Activated naive CD8-positive, alpha-beta T cell (primary cell): ENCODE measurements at regions not wholly inside any gene's neighbourhood (a gene's known extent, or its start where the extent isn't known, plus 50 kb on each side); places are given as distances from the start of the nearest gene placed in this dataset.
"Not testable (repeated sequence)": the region's sequence is repeated elsewhere in the genome, so short reads cannot be mapped to it uniquely, and the experiment has no call there.

ENCODE experiments used
- H3K27ac Mint-ChIP-seq: one replicate; pipeline ENCODE4 v1.8.0; 2021; ENCODE audit warnings: mixed read lengths
- H3K27me3 Mint-ChIP-seq: one replicate; pipeline ENCODE4 v1.8.0; 2021; ENCODE audit warnings: mixed read lengths
- H3K36me3 Mint-ChIP-seq: one replicate; pipeline ENCODE4 v1.8.0; 2021; ENCODE audit warnings: mixed read lengths
- H3K4me1 Mint-ChIP-seq: one replicate; pipeline ENCODE4 v1.8.0; 2021; ENCODE audit warnings: low read depth, mixed read lengths
- H3K4me3 Mint-ChIP-seq: one replicate; pipeline ENCODE4 v1.8.0; 2021; ENCODE audit warnings: mild to moderate bottlenecking, mixed read lengths
- H3K9me3 Mint-ChIP-seq: one replicate; pipeline ENCODE4 v1.8.0; 2021; ENCODE audit warnings: low read depth, mixed read lengths

DNA sequence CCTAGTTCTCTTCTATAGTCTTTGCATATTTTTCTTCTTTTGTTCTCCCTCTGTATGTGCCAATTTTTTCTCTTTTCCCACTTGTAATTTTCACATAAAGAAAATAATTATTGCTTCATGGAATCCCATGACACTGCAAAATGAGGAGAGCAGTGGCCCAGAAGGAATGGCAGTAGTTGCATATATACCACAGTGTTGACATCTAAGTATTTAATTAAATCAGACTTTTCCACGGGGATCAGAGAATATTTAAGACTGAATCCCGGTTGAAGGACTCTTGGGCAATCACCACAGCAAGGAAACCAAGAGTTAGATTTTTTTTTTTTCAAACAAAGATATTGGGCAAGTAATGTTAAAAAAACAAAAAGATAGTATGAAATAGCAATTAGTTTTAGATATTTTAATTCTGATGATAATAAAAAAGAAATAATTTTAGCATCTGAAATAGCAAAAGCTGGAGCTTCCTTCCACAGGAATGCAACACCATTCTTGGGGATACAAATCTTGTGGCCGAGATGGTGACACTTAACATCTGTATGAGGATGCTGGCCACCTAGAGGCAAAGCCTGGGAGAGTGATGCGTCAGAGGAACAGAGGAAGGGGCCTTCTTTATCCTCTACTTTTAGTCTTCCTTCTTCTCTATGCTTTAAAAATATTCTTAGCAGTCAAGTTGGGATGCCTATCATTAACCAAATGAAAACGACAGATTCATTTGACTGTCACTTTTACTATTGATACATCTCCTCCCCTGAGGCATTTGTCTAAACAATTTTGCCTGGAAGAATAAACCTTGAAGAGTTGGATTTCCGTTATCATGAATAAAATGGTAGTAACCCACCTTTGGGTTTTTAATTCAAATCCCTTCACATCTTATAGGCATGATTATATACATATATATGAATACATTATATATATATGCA, 356.2 kb downstream of the GJA1 start:
- H3K4me3 Mint-ChIP-seq = no peak overlapping the region
- no peaks in the 10 kb centered on the region for H3K27me3 Mint-ChIP-seq
- H3K36me3 Mint-ChIP-seq = no peaks in the 10 kb centered on the region
- peaks cover 3% of the 10 kb centered on the region for H3K9me3 Mint-ChIP-seq
- H3K27ac Mint-ChIP-seq = no peak overlapping the region
- no peaks in the 10 kb centered on the region for H3K4me1 Mint-ChIP-seq

DNA sequence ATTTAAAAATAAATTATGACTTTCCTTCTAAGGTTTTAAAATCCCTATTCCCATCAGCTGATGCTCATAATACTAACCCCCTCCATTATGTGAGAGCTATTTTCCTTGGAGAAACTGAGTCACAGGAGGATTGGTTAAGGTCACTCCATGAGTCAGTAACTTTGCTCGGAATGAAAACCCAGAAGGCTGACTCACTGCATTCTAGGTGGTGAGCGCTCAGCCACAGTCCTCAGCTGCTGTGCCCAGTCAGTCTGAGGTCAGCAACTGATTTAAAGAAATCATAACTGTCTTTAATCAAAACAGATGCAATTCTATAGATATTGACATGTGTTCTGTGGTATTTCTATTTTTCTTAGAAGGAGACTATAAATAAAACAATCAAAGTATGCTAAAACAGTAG, 359.2 kb downstream of the GJA1 start:
- H3K4me3 Mint-ChIP-seq = no peak overlapping the region
- peaks cover 8% of the 10 kb centered on the region for H3K9me3 Mint-ChIP-seq
- no peaks in the 10 kb centered on the region for H3K27me3 Mint-ChIP-seq
- H3K27ac Mint-ChIP-seq = no peak overlapping the region
- H3K36me3 Mint-ChIP-seq = peaks cover 2% of the 10 kb centered on the region
- H3K4me1 Mint-ChIP-seq = no peaks in the 10 kb centered on the region

DNA sequence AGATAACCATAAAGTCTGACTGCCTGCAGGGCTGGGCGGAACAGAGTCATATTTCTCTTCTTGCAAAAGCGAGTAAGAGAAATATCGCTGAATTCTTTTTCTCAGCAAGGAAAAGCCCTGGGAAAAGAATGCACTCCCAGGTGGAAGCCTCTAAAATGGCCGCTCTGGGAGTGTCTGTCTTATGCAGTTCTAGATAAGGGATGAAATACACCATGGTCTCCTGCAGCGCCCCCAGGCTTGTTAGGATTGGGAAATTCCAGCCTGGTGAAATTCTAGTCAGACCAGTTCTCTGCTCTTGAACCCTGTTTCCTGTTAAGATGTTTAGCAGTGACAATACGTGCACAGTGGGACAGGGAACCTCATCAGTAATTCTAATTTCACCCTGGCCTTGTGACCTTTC, 362.2 kb downstream of the GJA1 start:
- H3K27ac Mint-ChIP-seq, H3K27me3 Mint-ChIP-seq, H3K4me3 Mint-ChIP-seq, H3K4me1 Mint-ChIP-seq: not testable (repeated sequence)
- Mint-ChIP-seq H3K9me3 (peaks cover 19% of the 10 kb centered on the region), H3K36me3 (peaks cover 13% of the 10 kb centered on the region)

DNA sequence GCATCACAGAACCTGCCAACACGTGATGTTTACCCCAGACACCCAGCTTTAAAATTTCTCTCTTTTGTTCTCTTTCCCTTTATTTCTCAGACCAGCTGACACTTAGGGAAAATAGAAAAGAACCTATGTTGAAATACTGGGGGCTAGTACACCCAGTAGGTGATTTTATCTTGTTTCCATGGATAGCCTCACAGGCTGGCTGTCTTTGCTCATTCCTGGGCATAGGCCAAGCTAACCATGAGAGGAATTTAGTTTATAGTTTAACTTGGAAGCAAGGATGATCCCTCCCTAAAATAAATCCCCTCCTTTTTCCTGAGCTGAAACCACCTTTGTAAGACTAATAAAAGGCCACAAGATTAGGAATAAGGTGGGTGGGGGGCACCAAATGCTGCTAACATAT, 362.7 kb downstream of the GJA1 start:
- H3K9me3 Mint-ChIP-seq = peaks cover 19% of the 10 kb centered on the region
- H3K36me3 Mint-ChIP-seq = peaks cover 13% of the 10 kb centered on the region
- H3K4me3 Mint-ChIP-seq, H3K4me1 Mint-ChIP-seq, H3K27ac Mint-ChIP-seq, H3K27me3 Mint-ChIP-seq: not testable (repeated sequence)

DNA sequence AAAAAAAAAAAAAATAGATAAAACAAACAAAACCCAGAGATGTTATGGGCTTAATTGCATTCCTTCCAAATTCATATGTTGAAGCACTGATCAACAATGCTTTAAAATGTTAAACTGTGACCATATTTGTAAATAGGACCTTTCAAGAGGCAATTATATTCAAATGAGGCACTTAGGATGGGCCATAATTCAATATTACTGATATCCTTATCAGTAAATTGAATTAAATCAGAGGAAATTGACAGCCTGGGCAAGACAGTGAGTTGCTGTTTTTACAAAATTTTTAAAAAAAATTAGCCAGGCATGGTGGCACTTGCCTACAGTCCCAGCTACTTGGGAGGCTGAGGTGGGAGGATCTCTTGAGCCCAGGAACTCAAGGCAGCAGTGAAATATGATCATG, 364.1 kb downstream of the GJA1 start:
- H3K36me3 Mint-ChIP-seq = peaks cover 13% of the 10 kb centered on the region
- H3K4me3 Mint-ChIP-seq = no peak overlapping the region
- no peaks in the 10 kb centered on the region for H3K4me1 Mint-ChIP-seq
- H3K27me3 Mint-ChIP-seq = no peaks in the 10 kb centered on the region
- H3K9me3 Mint-ChIP-seq = peaks cover 19% of the 10 kb centered on the region
- H3K27ac Mint-ChIP-seq = no peak overlapping the region

DNA sequence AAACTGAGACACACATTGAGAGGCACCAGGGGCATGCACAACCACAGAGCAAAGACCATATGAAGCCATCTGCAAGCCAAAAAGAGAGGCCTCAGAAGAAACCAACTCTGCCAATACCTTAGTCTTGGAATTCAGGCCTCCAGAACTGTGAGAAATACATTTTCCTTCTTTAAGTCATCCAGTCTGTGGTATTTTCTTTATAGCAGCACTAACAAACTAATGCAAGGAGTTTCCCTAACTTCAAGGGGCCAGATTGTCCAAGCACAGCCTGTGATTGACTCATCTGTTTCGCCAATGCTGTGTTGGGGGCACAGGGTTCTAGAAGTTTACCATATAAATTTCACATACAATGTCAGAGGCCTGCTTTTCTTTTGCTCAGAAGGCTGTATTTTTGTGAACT, 364.6 kb downstream of the GJA1 start:
- H3K27me3 Mint-ChIP-seq = no peaks in the 10 kb centered on the region
- H3K27ac Mint-ChIP-seq = no peak overlapping the region
- H3K9me3 Mint-ChIP-seq = peaks cover 19% of the 10 kb centered on the region
- H3K36me3 Mint-ChIP-seq = peaks cover 13% of the 10 kb centered on the region
- H3K4me1 Mint-ChIP-seq = no peaks in the 10 kb centered on the region
- H3K4me3 Mint-ChIP-seq = no peak overlapping the region

DNA sequence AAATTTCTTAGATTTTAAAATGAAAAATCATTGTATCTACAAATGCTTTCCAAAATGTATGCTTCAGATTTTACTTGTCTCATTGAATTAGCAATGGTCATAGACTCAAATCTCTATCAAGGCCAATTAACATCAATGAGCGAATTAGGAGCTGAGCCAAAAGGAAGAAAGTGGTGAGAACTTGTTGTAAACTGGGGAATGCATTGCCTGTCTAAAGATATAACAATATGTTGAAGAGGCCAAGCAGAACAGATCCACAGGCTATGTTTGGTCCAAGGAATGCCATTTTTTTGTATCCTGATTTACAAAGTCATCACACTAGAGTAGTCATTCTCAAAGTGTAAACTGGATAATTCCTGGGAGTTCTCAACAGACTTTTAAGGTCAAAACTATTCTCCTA, 370.7 kb downstream of the GJA1 start:
- no peaks in the 10 kb centered on the region for H3K27me3 Mint-ChIP-seq
- no peak overlapping the region for H3K27ac Mint-ChIP-seq
- H3K36me3 Mint-ChIP-seq = peaks cover 6% of the 10 kb centered on the region
- H3K4me1 Mint-ChIP-seq = no peaks in the 10 kb centered on the region
- H3K4me3 Mint-ChIP-seq = no peak overlapping the region
- peaks cover 5% of the 10 kb centered on the region for H3K9me3 Mint-ChIP-seq

DNA sequence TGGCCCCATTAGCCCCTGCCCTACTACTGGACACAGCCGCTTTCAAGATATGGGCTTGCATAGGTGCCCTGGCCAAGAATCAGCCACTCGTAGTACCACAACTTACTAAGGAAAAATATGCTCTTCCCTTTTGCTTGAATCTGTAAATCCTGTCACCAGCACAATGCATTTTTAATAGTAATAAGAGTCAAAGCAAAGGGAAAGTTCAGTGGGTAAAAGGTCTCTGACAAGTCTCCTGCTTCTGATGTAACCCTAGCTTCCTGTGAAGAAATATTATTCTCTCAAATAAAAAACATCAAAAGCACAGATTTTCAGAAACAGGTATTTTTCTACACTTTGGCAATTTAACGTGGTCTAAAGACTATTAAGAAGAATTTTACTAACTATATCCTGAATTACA, 373.8 kb downstream of the GJA1 start:
- H3K9me3 Mint-ChIP-seq = no peaks in the 10 kb centered on the region
- no peak overlapping the region for H3K27ac Mint-ChIP-seq
- H3K27me3 Mint-ChIP-seq = no peaks in the 10 kb centered on the region
- H3K36me3 Mint-ChIP-seq = no peaks in the 10 kb centered on the region
- no peaks in the 10 kb centered on the region for H3K4me1 Mint-ChIP-seq
- no peak overlapping the region for H3K4me3 Mint-ChIP-seq

DNA sequence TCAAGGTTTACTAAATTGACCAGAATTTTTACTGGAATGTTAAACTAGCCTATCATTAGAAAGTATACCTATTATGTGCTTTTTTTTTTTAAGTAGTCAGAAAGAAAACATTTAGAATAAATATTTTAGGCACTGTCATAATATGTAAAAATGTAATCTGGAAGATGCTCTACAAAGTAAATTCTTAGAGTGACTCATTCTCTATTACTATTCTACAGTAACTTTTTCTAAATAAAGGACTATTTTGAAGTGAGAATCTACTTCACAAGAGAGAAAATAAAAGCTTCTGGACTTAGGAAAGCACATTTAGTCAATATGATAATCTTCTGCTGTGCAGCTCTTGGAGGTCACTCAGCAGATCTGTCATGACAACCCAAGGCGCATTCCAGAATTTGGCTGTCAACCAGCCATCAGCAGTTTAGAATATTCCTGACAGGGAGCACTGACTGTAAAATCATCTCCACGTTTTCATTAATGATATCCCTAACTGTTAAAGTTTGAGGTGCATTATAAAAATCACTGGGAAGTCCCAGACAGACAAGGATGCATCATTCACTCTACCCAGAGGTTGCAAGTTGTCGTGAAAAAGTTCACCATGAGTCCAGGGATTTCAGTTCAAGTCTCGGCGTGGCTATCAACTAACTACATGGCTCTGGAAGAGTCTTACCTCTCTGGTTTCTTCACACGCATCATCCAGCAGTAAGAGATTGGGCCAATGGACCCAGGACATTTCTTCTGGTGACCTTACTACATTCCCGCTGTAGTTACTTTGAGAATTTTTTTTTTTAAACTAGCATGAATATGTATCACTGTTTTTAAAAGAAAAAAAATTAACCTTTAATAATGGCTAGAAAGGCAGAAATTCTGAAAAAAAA, 374.9 kb downstream of the GJA1 start:
- H3K4me3 Mint-ChIP-seq = no peak overlapping the region
- H3K27me3 Mint-ChIP-seq = no peaks in the 10 kb centered on the region

DNA sequence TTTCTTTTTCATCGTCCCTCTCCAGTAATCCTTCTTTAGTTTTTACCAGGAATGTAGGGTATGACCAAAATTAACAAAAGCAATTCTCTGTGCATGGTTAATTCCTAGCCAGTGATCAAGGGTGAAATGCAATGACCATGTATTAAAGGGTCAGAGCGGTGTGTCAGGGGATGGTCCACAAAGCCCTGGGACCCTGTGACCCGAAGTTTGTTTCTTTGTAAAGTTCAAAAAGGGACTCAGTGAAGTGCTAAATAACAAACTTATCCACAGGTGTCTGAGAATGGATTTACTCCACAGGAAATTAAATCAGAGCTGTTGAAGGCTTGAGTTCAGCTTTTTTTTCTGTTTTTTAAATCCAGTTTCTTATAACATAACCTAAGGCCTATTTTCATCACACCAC, 375.7 kb downstream of the GJA1 start:
- no peaks in the 10 kb centered on the region for H3K27me3 Mint-ChIP-seq
- H3K9me3 Mint-ChIP-seq = no peaks in the 10 kb centered on the region
- H3K4me1 Mint-ChIP-seq = no peaks in the 10 kb centered on the region
- H3K4me3 Mint-ChIP-seq = no peak overlapping the region
- H3K36me3 Mint-ChIP-seq = no peaks in the 10 kb centered on the region
- H3K27ac Mint-ChIP-seq = no peak overlapping the region

More for the DNA sequence above, 374.9 kb downstream of the GJA1 start:
- no peaks in the 10 kb centered on the region for H3K4me1 Mint-ChIP-seq
- no peaks in the 10 kb centered on the region for H3K36me3 Mint-ChIP-seq
- H3K9me3 Mint-ChIP-seq = no peaks in the 10 kb centered on the region
- H3K27ac Mint-ChIP-seq = no peak overlapping the region

DNA sequence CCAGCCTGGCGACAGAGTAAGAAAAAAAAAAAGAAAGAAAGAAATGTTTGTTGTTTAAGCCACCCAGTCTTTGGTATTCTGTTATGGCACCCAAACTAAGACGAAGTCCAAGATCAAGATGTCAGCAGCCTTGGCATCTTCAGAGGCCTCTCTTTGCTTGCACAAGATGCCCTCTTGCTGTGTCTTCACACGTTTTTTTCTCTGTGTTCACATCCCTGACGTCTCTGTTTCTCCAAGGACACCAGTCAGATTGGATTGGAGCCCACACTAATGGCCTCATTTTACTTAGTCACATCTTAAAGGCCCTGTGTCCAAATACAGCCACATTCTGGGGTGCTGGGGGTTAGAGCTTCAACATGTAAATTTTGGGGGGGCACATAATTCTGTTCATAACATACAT, 380.9 kb downstream of the GJA1 start:
- Mint-ChIP-seq H3K36me3 (peaks cover 3% of the 10 kb centered on the region), H3K27me3 (no peaks in the 10 kb centered on the region), H3K4me3 (no peak overlapping the region), H3K9me3 (peaks cover 17% of the 10 kb centered on the region), H3K4me1 (no peaks in the 10 kb centered on the region), H3K27ac (no peak overlapping the region)

DNA sequence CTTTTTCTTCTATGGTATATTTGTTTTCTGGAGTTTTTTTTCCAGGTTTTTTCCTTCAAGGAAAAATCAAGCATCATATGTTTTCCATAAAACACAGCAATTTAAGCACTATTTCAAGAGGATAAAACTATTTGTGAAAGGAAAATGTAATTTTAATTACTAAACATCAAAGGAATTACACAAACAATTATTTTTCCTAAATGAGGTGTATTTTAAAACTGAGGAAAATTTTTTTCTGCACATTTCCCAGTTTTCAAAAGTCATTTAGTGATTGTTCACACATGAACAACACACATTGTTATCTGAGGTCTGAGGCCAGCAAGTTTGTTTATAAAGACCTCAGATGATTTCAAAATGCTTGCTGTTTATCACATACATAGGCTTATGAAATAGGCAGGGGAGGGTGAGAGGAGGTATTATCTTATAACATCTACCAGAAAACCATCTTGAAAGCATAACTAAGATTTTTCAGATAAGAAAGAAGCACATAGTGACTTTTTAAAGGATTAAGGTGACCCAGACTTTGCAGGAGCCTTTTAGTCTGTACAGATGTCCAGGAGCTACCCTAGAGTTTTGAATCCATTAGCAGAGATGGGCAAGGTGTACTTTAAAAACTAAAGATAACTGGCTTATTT, 381.6 kb downstream of the GJA1 start:
- H3K27me3 Mint-ChIP-seq = no peaks in the 10 kb centered on the region
- H3K27ac Mint-ChIP-seq = no peak overlapping the region
- H3K4me1 Mint-ChIP-seq = no peaks in the 10 kb centered on the region
- H3K36me3 Mint-ChIP-seq = peaks cover 3% of the 10 kb centered on the region
- peaks cover 17% of the 10 kb centered on the region for H3K9me3 Mint-ChIP-seq
- H3K4me3 Mint-ChIP-seq = no peak overlapping the region

DNA sequence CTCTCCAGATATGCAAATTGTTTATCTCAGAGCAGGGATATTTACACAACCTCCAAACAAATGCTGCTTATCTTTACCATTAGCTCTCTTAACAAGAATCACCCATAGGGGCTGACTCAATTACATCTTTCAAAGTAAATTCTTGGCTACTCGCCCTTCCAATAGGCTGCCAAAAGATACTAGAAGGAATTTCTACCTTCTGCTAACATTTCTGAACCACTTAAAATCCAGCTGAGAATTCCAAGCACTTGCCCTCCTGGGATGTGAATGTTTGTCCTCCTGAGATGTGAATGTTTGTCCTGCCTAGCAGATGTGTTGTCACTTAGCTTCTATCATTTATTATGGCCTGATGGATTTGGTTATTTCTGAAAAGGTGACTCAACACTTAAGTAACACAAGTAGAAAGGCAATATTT, 388.0 kb downstream of the GJA1 start:
- no peaks in the 10 kb centered on the region for H3K4me1 Mint-ChIP-seq
- no peak overlapping the region for H3K4me3 Mint-ChIP-seq
- H3K9me3 Mint-ChIP-seq = peaks cover 17% of the 10 kb centered on the region
- no peak overlapping the region for H3K27ac Mint-ChIP-seq
- H3K27me3 Mint-ChIP-seq = peaks cover 2% of the 10 kb centered on the region
- peaks cover 3% of the 10 kb centered on the region for H3K36me3 Mint-ChIP-seq

DNA sequence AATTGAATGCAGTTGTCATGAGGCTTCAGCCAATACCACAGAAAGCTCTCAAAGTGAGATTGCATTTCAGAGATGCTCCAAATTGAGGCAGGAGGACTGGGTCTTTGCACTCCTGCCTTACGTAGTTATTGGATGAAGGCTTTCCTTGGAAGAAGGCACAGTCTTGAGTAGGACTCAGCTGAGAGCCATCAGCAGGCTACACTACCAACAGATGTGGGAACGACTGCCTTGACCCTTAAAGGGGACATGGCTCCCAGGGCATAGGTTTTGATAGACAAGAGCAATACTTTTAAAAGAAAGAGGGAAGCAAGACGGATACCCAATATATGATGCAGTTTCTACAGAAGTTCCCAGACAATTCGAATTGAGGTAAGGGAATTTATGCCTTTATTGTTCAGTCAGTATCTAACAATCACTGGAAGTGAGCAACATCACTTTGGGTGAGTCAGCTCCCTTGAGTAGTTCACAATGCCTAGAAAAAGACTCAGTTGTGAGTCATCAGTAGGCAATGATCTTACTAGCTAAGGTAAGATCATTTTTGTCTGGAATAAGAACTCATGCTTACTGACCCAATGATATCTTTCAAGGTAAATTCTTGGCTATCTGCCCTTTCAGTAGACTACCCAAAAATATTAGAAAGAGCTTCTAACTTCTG, 390.8 kb downstream of the GJA1 start:
- H3K4me1 Mint-ChIP-seq = no peaks in the 10 kb centered on the region
- H3K4me3 Mint-ChIP-seq = no peak overlapping the region
- peaks cover 2% of the 10 kb centered on the region for H3K27me3 Mint-ChIP-seq
- H3K27ac Mint-ChIP-seq = no peak overlapping the region
- H3K9me3 Mint-ChIP-seq = no peaks in the 10 kb centered on the region
- no peaks in the 10 kb centered on the region for H3K36me3 Mint-ChIP-seq
